ENCODE measurements at regions not wholly inside any gene's neighbourhood (a gene's known extent, or its start where the extent isn't known, plus 50 kb on each side); places are given as distances from the start of the nearest gene placed in this dataset.

DNA sequence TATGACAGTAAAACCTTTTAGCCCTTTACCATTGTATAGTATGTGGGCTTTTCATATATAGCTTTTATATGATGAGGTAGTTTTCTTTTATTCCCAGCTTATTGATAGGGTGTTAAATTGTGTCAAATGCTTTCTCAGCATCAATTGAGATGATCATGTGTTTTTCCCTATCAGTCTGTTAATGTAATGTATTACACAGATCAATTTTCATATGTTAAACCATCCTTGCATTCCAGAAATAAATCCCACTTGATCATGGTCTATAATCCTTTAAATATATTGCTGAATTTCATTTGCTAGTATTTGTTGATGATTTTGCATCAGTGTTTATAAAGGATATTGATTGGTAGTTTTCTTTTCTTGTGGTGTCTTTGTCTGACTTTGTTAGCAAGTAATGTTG is 603.9 kb downstream of the TRHDE start:
- Histone ChIP-seq H3K4me1 (ENCODE audit: control insufficient read depth, insufficient read depth, low read length) (no peaks in the 10 kb centered on the region), H3K36me3 (ENCODE audit: control insufficient read depth, insufficient read depth, low read length) (no peaks in the 10 kb centered on the region; the same call in 1 of the 2 replicates), H3K9me3 (ENCODE audit: control insufficient read depth, insufficient read depth, low read depth, low read length) (peaks cover 13% of the 10 kb centered on the region; the same call in 1 of the 2 replicates), H3K4me3 (ENCODE audit: low read depth in 2 of 2, low read length in 2 of 2) (no peak overlapping the region), H3K27me3 (ENCODE audit: control insufficient read depth, insufficient read depth, low read length) (no peaks in the 10 kb centered on the region), H3K27ac (ENCODE audit: low read length) (no peak overlapping the region)
- TF ChIP-seq POLR2AphosphoS5 (IDR thresholded peaks at IDR 0.05; ENCODE audit: low read depth, low read length), result no peak
- TF ChIP-seq, protein P1, sequence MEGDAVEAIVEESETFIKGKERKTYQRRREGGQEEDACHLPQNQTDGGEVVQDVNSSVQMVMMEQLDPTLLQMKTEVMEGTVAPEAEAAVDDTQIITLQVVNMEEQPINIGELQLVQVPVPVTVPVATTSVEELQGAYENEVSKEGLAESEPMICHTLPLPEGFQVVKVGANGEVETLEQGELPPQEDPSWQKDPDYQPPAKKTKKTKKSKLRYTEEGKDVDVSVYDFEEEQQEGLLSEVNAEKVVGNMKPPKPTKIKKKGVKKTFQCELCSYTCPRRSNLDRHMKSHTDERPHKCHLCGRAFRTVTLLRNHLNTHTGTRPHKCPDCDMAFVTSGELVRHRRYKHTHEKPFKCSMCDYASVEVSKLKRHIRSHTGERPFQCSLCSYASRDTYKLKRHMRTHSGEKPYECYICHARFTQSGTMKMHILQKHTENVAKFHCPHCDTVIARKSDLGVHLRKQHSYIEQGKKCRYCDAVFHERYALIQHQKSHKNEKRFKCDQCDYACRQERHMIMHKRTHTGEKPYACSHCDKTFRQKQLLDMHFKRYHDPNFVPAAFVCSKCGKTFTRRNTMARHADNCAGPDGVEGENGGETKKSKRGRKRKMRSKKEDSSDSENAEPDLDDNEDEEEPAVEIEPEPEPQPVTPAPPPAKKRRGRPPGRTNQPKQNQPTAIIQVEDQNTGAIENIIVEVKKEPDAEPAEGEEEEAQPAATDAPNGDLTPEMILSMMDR (IDR thresholded peaks at IDR 0.05), result no peak
- CTCF ChIA-PET, result no interaction called here
- in situ Hi-C loops (cut with HindIII; ENCODE audit: low pct_unique_long_range_greater_than_20kb, low sequenced_read_pairs) (no loop called here), intact Hi-C loops (cut with micrococcal nuclease; ENCODE audit: unreplicated experiment) (no loop called here)
- no TSS peak for BruUV-seq (replicated peaks)
- DNase-seq (ENCODE audit: low read depth, low spot score) (no peak), ATAC-seq (no peak)
- POLR2A ChIA-PET, result no interaction called here

DNA sequence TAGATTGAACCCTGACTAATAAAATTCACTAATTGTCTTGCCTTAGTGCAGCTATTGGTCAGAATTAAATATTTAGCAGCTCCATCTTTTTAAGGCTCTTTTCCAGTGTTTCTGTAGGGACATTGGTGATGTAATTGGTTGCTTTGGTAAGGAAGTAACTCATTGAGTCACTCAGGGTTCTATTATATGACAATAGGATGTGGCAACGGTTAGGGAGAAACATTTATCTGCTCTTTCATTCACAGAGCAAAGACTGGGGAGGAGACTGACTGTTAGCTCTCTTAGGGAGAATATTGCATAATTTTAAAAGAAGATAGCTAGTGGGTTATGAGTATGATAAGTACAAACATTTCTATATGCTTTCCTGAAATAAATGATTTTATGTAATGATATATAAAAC is 616.5 kb downstream of the TRHDE start:
- Histone ChIP-seq H3K9me3 (ENCODE audit: control insufficient read depth, insufficient read depth, low read depth, low read length) (no peaks in the 10 kb centered on the region), H3K4me1 (ENCODE audit: control insufficient read depth, insufficient read depth, low read length) (no peaks in the 10 kb centered on the region), H3K4me3 (ENCODE audit: low read depth in 2 of 2, low read length in 2 of 2) (no peak overlapping the region), H3K27ac (ENCODE audit: low read length) (no peak overlapping the region), H3K36me3 (ENCODE audit: control insufficient read depth, insufficient read depth, low read length) (no peaks in the 10 kb centered on the region), H3K27me3 (ENCODE audit: control insufficient read depth, insufficient read depth, low read length) (no peaks in the 10 kb centered on the region)
- intact Hi-C loops (cut with micrococcal nuclease; ENCODE audit: unreplicated experiment) (no loop called here), in situ Hi-C loops (cut with HindIII; ENCODE audit: low pct_unique_long_range_greater_than_20kb, low sequenced_read_pairs) (no loop called here)
- no TSS peak for BruUV-seq (replicated peaks)
- no peak for ATAC-seq
- ChIA-PET CTCF (no interaction called here), POLR2A (no interaction called here)
- DNase-seq (ENCODE audit: low read depth, low spot score), result no peak
- TF ChIP-seq, protein P2, sequence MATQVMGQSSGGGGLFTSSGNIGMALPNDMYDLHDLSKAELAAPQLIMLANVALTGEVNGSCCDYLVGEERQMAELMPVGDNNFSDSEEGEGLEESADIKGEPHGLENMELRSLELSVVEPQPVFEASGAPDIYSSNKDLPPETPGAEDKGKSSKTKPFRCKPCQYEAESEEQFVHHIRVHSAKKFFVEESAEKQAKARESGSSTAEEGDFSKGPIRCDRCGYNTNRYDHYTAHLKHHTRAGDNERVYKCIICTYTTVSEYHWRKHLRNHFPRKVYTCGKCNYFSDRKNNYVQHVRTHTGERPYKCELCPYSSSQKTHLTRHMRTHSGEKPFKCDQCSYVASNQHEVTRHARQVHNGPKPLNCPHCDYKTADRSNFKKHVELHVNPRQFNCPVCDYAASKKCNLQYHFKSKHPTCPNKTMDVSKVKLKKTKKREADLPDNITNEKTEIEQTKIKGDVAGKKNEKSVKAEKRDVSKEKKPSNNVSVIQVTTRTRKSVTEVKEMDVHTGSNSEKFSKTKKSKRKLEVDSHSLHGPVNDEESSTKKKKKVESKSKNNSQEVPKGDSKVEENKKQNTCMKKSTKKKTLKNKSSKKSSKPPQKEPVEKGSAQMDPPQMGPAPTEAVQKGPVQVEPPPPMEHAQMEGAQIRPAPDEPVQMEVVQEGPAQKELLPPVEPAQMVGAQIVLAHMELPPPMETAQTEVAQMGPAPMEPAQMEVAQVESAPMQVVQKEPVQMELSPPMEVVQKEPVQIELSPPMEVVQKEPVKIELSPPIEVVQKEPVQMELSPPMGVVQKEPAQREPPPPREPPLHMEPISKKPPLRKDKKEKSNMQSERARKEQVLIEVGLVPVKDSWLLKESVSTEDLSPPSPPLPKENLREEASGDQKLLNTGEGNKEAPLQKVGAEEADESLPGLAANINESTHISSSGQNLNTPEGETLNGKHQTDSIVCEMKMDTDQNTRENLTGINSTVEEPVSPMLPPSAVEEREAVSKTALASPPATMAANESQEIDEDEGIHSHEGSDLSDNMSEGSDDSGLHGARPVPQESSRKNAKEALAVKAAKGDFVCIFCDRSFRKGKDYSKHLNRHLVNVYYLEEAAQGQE (IDR thresholded peaks at IDR 0.05; ENCODE audit: insufficient read depth in 1 of 2, low read depth in 2 of 2, low read length in 1 of 2), result no peak
- TF ChIP-seq POLR2AphosphoS5 (IDR thresholded peaks at IDR 0.05; ENCODE audit: low read depth, low read length), result no peak
- no peak for TF ChIP-seq TCF7L2 (IDR thresholded peaks at IDR 0.05; ENCODE audit: low read depth, low read length)
- no peak for TF ChIP-seq SIN3A (IDR thresholded peaks at IDR 0.05; ENCODE audit: borderline replicate concordance, insufficient read depth, low read depth, low read length)
- TF ChIP-seq, protein P1 (IDR thresholded peaks at IDR 0.05), result no peak

DNA sequence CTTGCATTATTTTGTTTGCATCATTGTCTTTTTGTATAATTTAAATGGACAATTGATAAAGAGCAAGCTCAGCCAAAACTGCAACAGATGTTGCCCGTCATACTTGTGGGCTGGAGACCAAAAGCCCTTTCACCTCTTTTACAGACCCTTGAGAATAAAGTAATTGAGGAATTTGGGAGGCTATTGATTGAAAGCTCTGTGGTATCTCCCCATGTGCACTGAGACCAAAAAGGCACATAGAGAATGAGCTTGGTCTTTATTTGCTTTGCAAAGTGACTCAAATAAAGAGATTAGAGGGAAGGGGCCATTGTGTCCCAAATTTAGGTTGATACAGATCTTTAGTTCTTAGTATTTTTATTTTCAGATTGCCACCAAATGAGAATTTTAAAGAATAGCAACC is 617.6 kb downstream of the TRHDE start:
- in situ Hi-C loops (cut with HindIII; ENCODE audit: low pct_unique_long_range_greater_than_20kb, low sequenced_read_pairs), result no loop called here
- BruUV-seq (replicated peaks), result no TSS peak
- no peaks in the 10 kb centered on the region for H3K27me3 ChIP-seq (ENCODE audit: control insufficient read depth, insufficient read depth, low read length)
- no peaks in the 10 kb centered on the region for H3K4me1 ChIP-seq (ENCODE audit: control insufficient read depth, insufficient read depth, low read length)
- ATAC-seq (no peak), DNase-seq (ENCODE audit: low read depth, low spot score) (no peak)
- CTCF ChIA-PET, result no interaction called here
- H3K9me3 ChIP-seq (ENCODE audit: control insufficient read depth, insufficient read depth, low read depth, low read length), result no peaks in the 10 kb centered on the region
- no peak overlapping the region for H3K4me3 ChIP-seq (ENCODE audit: low read depth in 2 of 2, low read length in 2 of 2)
- intact Hi-C loops (cut with micrococcal nuclease; ENCODE audit: unreplicated experiment), result no loop called here
- POLR2A ChIA-PET, result no interaction called here
- no peaks in the 10 kb centered on the region for H3K36me3 ChIP-seq (ENCODE audit: control insufficient read depth, insufficient read depth, low read length)
- no peak overlapping the region for H3K27ac ChIP-seq (ENCODE audit: low read length)
- TF ChIP-seq SIN3A (IDR thresholded peaks at IDR 0.05; ENCODE audit: borderline replicate concordance, insufficient read depth, low read depth, low read length) (no peak), POLR2AphosphoS5 (IDR thresholded peaks at IDR 0.05; ENCODE audit: low read depth, low read length) (no peak), TCF7L2 (IDR thresholded peaks at IDR 0.05; ENCODE audit: low read depth, low read length) (no peak)
- TF ChIP-seq, protein P2 (IDR thresholded peaks at IDR 0.05; ENCODE audit: insufficient read depth in 1 of 2, low read depth in 2 of 2, low read length in 1 of 2), result no peak
- TF ChIP-seq, protein P1 (IDR thresholded peaks at IDR 0.05), result no peak

Measured in Panc1 (cell line).